ENCODE measurements at regions not wholly inside any gene's neighbourhood (a gene's known extent, or its start where the extent isn't known, plus 50 kb on each side); places are given as distances from the start of the nearest gene placed in this dataset.

GRCh38 chr9:17021387-17021970, 113.4 kb upstream of the CNTLN start:
- DNase-seq (ENCODE audit: low read depth) = peak; percentile 23
- H3K4me3 ChIP-seq (ENCODE audit: low read depth, low read length) = no peak overlapping the region

GRCh38 chr9:17019398-17019797, 115.4 kb upstream of the CNTLN start:
- no peak for DNase-seq (ENCODE audit: low read depth)
- H3K4me3 ChIP-seq (ENCODE audit: low read depth, low read length) = no peak overlapping the region

GRCh38 chr9:17018540-17019196, 116.2 kb upstream of the CNTLN start:
- no peak for DNase-seq (ENCODE audit: low read depth)
- no peak overlapping the region for H3K4me3 ChIP-seq (ENCODE audit: low read depth, low read length)

- DNase-seq (ENCODE audit: low read depth) = peak; percentile 97
- H3K4me3 ChIP-seq (ENCODE audit: low read depth, low read length) = no peak overlapping the region
Measured at GRCh38 chr9:17017931-17018491, 116.8 kb upstream of the CNTLN start.

GRCh38 chr9:17013891-17014290, 120.9 kb upstream of the CNTLN start:
- DNase-seq (ENCODE audit: low read depth) = no peak
- no peak overlapping the region for H3K4me3 ChIP-seq (ENCODE audit: low read depth, low read length)

- H3K4me3 ChIP-seq (ENCODE audit: low read depth, low read length) = no peak overlapping the region
- DNase-seq (ENCODE audit: low read depth) = no peak
Measured at GRCh38 chr9:17013010-17013409, 121.8 kb upstream of the CNTLN start.

- no peak overlapping the region for H3K4me3 ChIP-seq (ENCODE audit: low read depth, low read length)
- no peak for DNase-seq (ENCODE audit: low read depth)
Measured at GRCh38 chr9:17011880-17012279, 123.0 kb upstream of the CNTLN start.

- H3K4me3 ChIP-seq (ENCODE audit: low read depth, low read length) = no peak overlapping the region
- DNase-seq (ENCODE audit: low read depth) = no peak
Measured at GRCh38 chr9:17009071-17009470, 125.8 kb upstream of the CNTLN start.

GRCh38 chr9:17005056-17005823, 129.6 kb upstream of the CNTLN start:
- peak; percentile 69 for DNase-seq (ENCODE audit: low read depth)
- H3K4me3 ChIP-seq (ENCODE audit: low read depth, low read length) = peak overlapping the region; percentile 23

GRCh38 chr9:17004500-17004899, 130.3 kb upstream of the CNTLN start:
- no peak overlapping the region for H3K4me3 ChIP-seq (ENCODE audit: low read depth, low read length)
- peak; percentile 20 for DNase-seq (ENCODE audit: low read depth)

GRCh38 chr9:17003576-17004240, 131.1 kb upstream of the CNTLN start:
- peak; percentile 67 for DNase-seq (ENCODE audit: low read depth)
- no peak overlapping the region for H3K4me3 ChIP-seq (ENCODE audit: low read depth, low read length)

GRCh38 chr9:16996901-16997491, 126.5 kb upstream of the BNC2 start:
- no peak for DNase-seq (ENCODE audit: low read depth)
- no peak overlapping the region for H3K4me3 ChIP-seq (ENCODE audit: low read depth, low read length)

- DNase-seq (ENCODE audit: low read depth) = no peak
- H3K4me3 ChIP-seq (ENCODE audit: low read depth, low read length) = no peak overlapping the region
Measured at GRCh38 chr9:16992138-16992537, 121.7 kb upstream of the BNC2 start.

- H3K4me3 ChIP-seq (ENCODE audit: low read depth, low read length) = no peak overlapping the region
- peak; percentile 74 for DNase-seq (ENCODE audit: low read depth)
Measured at GRCh38 chr9:16987026-16987425, 116.6 kb upstream of the BNC2 start.

- no peak for DNase-seq (ENCODE audit: low read depth)
- no peak overlapping the region for H3K4me3 ChIP-seq (ENCODE audit: low read depth, low read length)
Measured at GRCh38 chr9:16986556-16986955, 116.1 kb upstream of the BNC2 start.

- peak; percentile 47 for DNase-seq (ENCODE audit: low read depth)
- H3K4me3 ChIP-seq (ENCODE audit: low read depth, low read length) = no peak overlapping the region
Measured at GRCh38 chr9:16985559-16986348, 115.3 kb upstream of the BNC2 start.

- H3K4me3 ChIP-seq (ENCODE audit: low read depth, low read length) = no peak overlapping the region
- no peak for DNase-seq (ENCODE audit: low read depth)
Measured at GRCh38 chr9:16982780-16983310, 112.4 kb upstream of the BNC2 start.

- no peak for DNase-seq (ENCODE audit: low read depth)
- H3K4me3 ChIP-seq (ENCODE audit: low read depth, low read length) = no peak overlapping the region
Measured at GRCh38 chr9:16976427-16976826, 106.0 kb upstream of the BNC2 start.

GRCh38 chr9:16974436-16974835, 104.0 kb upstream of the BNC2 start:
- no peak overlapping the region for H3K4me3 ChIP-seq (ENCODE audit: low read depth, low read length)
- DNase-seq (ENCODE audit: low read depth) = no peak

Data from skeletal muscle cell (primary cell).